ENCODE measurements at regions not wholly inside any gene's neighbourhood (a gene's known extent, or its start where the extent isn't known, plus 50 kb on each side); places are given as distances from the start of the nearest gene placed in this dataset.

DNA sequence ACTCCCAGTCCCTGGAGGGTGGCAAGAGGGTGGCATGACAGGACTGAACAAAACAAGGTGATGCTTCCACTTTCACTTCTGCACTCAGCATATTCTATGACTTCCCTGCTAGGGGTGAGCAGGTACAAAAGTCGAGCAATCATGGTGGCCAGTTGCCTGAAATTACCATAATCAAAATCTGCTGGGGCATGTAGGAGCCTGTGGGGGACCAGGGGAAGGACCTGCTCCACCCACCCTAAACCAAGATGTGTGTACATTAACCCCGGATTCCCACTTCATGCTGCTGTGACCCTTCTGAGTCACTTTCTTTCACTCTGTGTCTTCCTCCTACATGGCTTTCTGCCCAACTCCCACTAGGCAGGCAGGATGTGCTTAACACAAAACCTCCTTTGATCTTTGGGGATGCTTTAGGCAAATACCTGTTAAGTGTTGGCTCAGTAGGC, 73.3 kb upstream of the PHF24 start:
- TF ChIP-seq, protein P1, sequence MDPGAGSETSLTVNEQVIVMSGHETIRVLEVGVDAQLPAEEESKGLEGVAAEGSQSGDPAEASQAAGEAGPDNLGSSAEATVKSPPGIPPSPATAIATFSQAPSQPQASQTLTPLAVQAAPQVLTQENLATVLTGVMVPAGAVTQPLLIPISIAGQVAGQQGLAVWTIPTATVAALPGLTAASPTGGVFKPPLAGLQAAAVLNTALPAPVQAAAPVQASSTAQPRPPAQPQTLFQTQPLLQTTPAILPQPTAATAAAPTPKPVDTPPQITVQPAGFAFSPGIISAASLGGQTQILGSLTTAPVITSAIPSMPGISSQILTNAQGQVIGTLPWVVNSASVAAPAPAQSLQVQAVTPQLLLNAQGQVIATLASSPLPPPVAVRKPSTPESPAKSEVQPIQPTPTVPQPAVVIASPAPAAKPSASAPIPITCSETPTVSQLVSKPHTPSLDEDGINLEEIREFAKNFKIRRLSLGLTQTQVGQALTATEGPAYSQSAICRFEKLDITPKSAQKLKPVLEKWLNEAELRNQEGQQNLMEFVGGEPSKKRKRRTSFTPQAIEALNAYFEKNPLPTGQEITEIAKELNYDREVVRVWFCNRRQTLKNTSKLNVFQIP (CRISPR knock-in tag; IDR thresholded peaks at IDR 0.05; ENCODE audit: borderline replicate concordance, low read depth): no peak
- TF ChIP-seq ESRRG (CRISPR knock-in tag; IDR thresholded peaks at IDR 0.05) (no peak), ARNTL (CRISPR knock-in tag; IDR thresholded peaks at IDR 0.05; ENCODE audit: borderline replicate concordance, low read depth) (no peak), RARB (CRISPR knock-in tag; IDR thresholded peaks at IDR 0.05) (no peak), ZFP3 (CRISPR knock-in tag; IDR thresholded peaks at IDR 0.05) (no peak), TCF4 (CRISPR knock-in tag; IDR thresholded peaks at IDR 0.05; ENCODE audit: borderline replicate concordance) (no peak), CSDC2 (CRISPR knock-in tag; IDR thresholded peaks at IDR 0.05) (no peak), BACH2 (CRISPR knock-in tag; IDR thresholded peaks at IDR 0.05; ENCODE audit: borderline replicate concordance) (no peak), PPARA (CRISPR knock-in tag; IDR thresholded peaks at IDR 0.05; ENCODE audit: borderline replicate concordance) (no peak), ZNF8 (CRISPR knock-in tag; IDR thresholded peaks at IDR 0.05) (no peak), CREB5 (CRISPR knock-in tag; IDR thresholded peaks at IDR 0.05; ENCODE audit: low read depth) (no peak), ZNF565 (CRISPR knock-in tag; conservative IDR thresholded peaks at IDR 0.05; ENCODE audit: low read depth) (no peak), GLIS3 (CRISPR knock-in tag; IDR thresholded peaks at IDR 0.05) (no peak)
- TF ChIP-seq, protein P2, sequence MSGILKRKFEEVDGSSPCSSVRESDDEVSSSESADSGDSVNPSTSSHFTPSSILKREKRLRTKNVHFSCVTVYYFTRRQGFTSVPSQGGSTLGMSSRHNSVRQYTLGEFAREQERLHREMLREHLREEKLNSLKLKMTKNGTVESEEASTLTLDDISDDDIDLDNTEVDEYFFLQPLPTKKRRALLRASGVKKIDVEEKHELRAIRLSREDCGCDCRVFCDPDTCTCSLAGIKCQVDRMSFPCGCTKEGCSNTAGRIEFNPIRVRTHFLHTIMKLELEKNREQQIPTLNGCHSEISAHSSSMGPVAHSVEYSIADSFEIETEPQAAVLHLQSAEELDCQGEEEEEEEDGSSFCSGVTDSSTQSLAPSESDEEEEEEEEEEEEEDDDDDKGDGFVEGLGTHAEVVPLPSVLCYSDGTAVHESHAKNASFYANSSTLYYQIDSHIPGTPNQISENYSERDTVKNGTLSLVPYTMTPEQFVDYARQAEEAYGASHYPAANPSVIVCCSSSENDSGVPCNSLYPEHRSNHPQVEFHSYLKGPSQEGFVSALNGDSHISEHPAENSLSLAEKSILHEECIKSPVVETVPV (CRISPR knock-in tag; IDR thresholded peaks at IDR 0.05): no peak
- TF ChIP-seq, protein P3, sequence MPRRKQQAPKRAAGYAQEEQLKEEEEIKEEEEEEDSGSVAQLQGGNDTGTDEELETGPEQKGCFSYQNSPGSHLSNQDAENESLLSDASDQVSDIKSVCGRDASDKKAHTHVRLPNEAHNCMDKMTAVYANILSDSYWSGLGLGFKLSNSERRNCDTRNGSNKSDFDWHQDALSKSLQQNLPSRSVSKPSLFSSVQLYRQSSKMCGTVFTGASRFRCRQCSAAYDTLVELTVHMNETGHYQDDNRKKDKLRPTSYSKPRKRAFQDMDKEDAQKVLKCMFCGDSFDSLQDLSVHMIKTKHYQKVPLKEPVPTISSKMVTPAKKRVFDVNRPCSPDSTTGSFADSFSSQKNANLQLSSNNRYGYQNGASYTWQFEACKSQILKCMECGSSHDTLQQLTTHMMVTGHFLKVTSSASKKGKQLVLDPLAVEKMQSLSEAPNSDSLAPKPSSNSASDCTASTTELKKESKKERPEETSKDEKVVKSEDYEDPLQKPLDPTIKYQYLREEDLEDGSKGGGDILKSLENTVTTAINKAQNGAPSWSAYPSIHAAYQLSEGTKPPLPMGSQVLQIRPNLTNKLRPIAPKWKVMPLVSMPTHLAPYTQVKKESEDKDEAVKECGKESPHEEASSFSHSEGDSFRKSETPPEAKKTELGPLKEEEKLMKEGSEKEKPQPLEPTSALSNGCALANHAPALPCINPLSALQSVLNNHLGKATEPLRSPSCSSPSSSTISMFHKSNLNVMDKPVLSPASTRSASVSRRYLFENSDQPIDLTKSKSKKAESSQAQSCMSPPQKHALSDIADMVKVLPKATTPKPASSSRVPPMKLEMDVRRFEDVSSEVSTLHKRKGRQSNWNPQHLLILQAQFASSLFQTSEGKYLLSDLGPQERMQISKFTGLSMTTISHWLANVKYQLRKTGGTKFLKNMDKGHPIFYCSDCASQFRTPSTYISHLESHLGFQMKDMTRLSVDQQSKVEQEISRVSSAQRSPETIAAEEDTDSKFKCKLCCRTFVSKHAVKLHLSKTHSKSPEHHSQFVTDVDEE (CRISPR knock-in tag; IDR thresholded peaks at IDR 0.05): no peak
- ATAC-seq: no peak

DNA sequence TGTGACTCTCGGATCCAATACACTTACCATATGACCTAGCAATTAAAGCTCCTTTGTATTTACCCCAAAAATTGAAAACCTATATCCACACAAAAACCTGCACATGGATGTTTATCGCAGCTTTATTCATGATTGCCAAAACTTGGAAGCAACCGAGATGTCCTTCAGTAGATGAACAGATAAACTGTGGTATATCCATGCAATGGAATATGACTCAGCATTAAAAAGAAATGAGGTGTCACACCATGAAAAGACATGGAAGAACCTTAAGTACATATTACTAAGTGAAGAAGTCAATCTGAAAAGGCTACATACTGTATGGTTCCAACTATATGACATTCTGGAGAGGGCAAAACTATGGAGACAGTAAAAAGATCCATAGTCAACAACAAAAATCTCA, 82.0 kb upstream of the PHF24 start:
- TF ChIP-seq CREB5 (CRISPR knock-in tag; IDR thresholded peaks at IDR 0.05; ENCODE audit: low read depth) (no peak), ARNTL (CRISPR knock-in tag; IDR thresholded peaks at IDR 0.05; ENCODE audit: borderline replicate concordance, low read depth) (no peak), PATZ1 (CRISPR knock-in tag; IDR thresholded peaks at IDR 0.05; ENCODE audit: borderline replicate concordance) (no peak), OSR1 (CRISPR knock-in tag; IDR thresholded peaks at IDR 0.05) (no peak)
- TF ChIP-seq, protein P1 (CRISPR knock-in tag; IDR thresholded peaks at IDR 0.05; ENCODE audit: borderline replicate concordance, low read depth): no peak

More for the DNA sequence above, 82.0 kb upstream of the PHF24 start:
- ATAC-seq: no peak
